ENCODE measurements at regions not wholly inside any gene's neighbourhood (a gene's known extent, or its start where the extent isn't known, plus 50 kb on each side); places are given as distances from the start of the nearest gene placed in this dataset.

- H3K4me1 ChIP-seq: no peaks in the 10 kb centered on the region
- intact Hi-C loops (cut with DNase I): no loop called here
- DNase-seq (no peak), ATAC-seq (no peak)
- 77 to 84% (median 80%) methylated on average over 8 of the region's 8 CpGs for WGBS, 4 donors
- peaks cover 0 to 12% (median 0%) of the 10 kb centered on the region in 9 donors for H3K27me3 ChIP-seq
- no peak overlapping the region for H3K27ac ChIP-seq
- H3K36me3 ChIP-seq: no peaks in the 10 kb centered on the region
- H3K4me3 ChIP-seq: no peak overlapping the region
- no peaks in the 10 kb centered on the region for H3K9me3 ChIP-seq
- TF ChIP-seq POLR2A (IDR thresholded peaks at IDR 0.05): no peak
- TF ChIP-seq CTCF (IDR thresholded peaks at IDR 0.05): no peak
These were observed 456.1 kb downstream of the AJAP1 start for GRCh38 chr1:5110508-5110907.

- no peak overlapping the region for H3K4me3 ChIP-seq
- H3K9me3 ChIP-seq: no peaks in the 10 kb centered on the region
- intact Hi-C loops (cut with DNase I): no loop called here
- H3K36me3 ChIP-seq: no peaks in the 10 kb centered on the region
- WGBS, 4 donors: 67 to 76% (median 72%) methylated on average over 11 of the region's 11 CpGs
- TF ChIP-seq POLR2A (IDR thresholded peaks at IDR 0.05) (no peak), CTCF (IDR thresholded peaks at IDR 0.05) (no peak)
- H3K27me3 ChIP-seq: peaks cover 0 to 12% (median 0%) of the 10 kb centered on the region in 9 donors
- DNase-seq (no peak), ATAC-seq (no peak)
- no peaks in the 10 kb centered on the region for H3K4me1 ChIP-seq
- no peak overlapping the region for H3K27ac ChIP-seq
These were observed 455.2 kb downstream of the AJAP1 start for GRCh38 chr1:5109633-5110032.

- no peak for TF ChIP-seq POLR2A (IDR thresholded peaks at IDR 0.05)
- no peak for TF ChIP-seq CTCF (IDR thresholded peaks at IDR 0.05)
- Histone ChIP-seq H3K36me3 (no peaks in the 10 kb centered on the region), H3K27ac (no peak overlapping the region), H3K27me3 (peaks cover 0 to 12% (median 0%) of the 10 kb centered on the region in 9 donors), H3K9me3 (no peaks in the 10 kb centered on the region), H3K4me1 (no peaks in the 10 kb centered on the region), H3K4me3 (no peak overlapping the region)
- DNase-seq: no peak
- 69 to 76% (median 72%) methylated on average over 5 of the region's 5 CpGs for WGBS, 4 donors
- no peak for ATAC-seq
- intact Hi-C loops (cut with DNase I): no loop called here
These were observed 454.3 kb downstream of the AJAP1 start for GRCh38 chr1:5108740-5109139.

GRCh38 chr1:5105744-5106143, 451.3 kb downstream of the AJAP1 start:
- peaks cover 0 to 12% (median 0%) of the 10 kb centered on the region in 9 donors for H3K27me3 ChIP-seq
- intact Hi-C loops (cut with DNase I): no loop called here
- ATAC-seq (no peak), DNase-seq (no peak)
- WGBS, 4 donors: 52 to 66% (median 59%) methylated on average over 2 of the region's 2 CpGs
- no peak for TF ChIP-seq CTCF (IDR thresholded peaks at IDR 0.05)
- no peaks in the 10 kb centered on the region for H3K4me1 ChIP-seq
- no peak overlapping the region for H3K4me3 ChIP-seq
- peaks cover 0 to 4% (median 0%) of the 10 kb centered on the region in 12 donors for H3K9me3 ChIP-seq
- H3K36me3 ChIP-seq: no peaks in the 10 kb centered on the region
- no peak overlapping the region for H3K27ac ChIP-seq

Data from heart left ventricle (tissue), 16 donors.